ENCODE measurements at regions not wholly inside any gene's neighbourhood (a gene's known extent, or its start where the extent isn't known, plus 50 kb on each side); places are given as distances from the start of the nearest gene placed in this dataset.
"Not testable (repeated sequence)": the region's sequence is repeated elsewhere in the genome, so short reads cannot be mapped to it uniquely, and the experiment has no call there.

DNA sequence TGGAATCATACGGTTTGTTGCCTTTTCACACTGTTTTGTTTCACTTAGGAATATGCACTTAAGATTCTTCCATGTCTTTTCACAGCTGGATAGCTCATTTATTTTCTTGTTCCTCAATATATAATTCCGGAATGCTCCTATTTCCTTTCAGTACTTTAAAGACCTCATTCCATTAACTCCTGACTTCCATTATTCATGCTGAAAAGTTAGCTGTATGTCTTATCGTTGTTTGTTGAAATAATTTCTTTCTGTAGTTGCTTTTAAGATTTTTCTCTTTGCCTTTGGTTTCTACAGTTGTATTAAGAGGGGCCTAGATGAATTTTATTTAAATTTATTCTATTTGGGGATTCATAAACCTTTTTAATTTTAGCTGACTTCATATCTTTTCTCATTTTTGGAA lies 122.2 kb downstream of the ANXA2 start:
- DNase-seq = no peak

DNA sequence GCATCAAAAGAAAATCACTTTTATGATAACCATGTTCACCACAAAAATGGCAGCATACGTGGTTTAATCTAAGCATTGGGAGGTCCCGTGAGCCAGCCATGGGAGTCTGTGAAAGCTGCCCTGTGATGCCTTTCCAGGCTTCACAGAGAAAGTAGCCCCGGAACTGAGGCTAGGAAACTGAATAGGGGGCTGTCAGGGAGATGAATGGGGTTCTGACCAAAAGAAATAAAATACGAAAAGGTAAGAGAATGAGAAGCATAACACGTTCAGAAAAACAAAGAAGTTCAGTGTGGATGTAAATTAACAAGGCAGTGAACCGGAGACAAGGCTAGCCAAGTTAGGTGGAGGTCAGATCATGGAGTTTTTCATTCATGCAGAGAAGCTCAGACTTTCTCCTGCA lies 118.9 kb downstream of the ANXA2 start:
- DNase-seq = no peak

DNA sequence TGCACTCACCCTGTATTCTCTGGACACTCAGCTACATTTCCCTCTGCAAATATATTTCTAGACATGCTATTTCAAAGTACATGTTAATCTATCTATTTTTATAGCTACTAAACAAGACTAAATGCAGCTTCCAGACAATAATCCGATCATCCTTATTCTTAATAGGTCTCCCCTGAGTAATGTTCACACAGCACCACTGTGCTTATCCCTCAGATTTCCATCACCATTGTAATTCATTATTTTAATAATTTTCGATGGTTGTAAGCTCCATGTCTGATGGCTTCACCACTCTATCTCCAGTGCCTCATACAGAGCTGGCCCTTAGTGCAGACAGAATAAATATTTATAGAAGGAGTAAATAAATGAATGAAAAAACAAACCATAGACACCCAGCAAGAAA lies 117.5 kb downstream of the ANXA2 start:
- DNase-seq = no peak

DNA sequence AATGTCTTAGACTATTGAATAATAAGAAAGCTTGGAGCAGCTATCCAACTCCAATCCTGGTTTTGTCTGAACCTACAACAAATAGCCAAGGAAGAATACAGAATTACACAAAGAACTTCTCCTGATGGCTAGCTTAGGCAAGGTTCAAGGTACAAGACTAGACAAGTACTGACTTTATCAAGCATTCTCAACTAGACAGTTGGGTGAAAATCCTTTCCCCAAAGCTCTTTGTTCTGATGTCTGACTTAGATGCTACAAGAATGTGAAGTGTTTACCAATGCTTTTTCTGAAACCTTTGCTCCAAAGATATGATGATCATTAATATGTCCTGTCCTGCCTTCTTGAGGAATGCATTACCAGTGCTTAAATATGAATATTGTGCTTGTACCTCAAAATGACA lies 113.8 kb downstream of the ANXA2 start:
- DNase-seq = no peak

DNA sequence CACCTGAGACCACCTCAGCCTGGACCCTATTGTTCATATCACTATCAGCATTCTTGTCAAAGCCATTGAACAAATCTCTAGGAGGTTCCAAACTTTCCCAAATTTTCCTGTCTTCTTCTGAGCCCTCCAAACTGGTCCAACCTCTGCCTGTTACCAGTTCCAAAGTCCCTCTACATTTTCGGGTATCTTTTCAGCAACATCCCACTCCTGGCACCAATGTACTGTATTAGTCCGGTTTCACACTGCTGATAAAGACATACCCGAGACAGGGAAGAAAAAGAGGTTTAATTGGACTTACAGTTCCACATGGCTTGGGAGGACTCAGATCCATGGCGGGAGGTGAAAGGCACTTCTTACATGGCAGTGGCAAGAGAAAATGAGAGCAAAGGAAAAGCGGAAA lies 101.9 kb downstream of the ANXA2 start:
- DNase-seq = not testable (repeated sequence)

DNA sequence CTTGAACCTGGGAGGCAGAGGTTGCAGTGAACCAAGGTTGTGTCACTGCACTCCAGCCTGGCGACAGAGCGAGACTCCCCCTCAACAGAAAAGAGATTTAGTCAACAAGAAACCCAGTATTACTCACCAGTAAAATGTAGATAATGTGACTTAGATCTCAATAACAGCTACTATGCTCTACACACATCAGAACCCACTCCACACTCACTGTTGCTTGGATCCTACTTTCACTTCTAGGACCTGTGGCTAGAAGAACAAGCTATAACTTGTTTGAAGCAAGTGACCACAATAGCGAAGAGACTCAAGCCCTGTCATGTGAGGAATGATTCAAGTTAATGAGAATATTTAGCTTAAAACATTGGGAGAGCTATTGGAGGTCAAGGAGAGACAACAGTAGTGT lies 100.7 kb downstream of the ANXA2 start:
- no peak for DNase-seq

Data from activated CD4-positive, CD25-positive, alpha-beta regulatory T cell (primary cell).